Liver (tissue), 3 donors: ENCODE measurements at regions not wholly inside any gene's neighbourhood (a gene's known extent, or its start where the extent isn't known, plus 50 kb on each side); places are given as distances from the start of the nearest gene placed in this dataset.

Experiments used
- CTCF ChIP-seq: fragments of 150-350 bp; IDR thresholded peaks from 2 replicates; pipeline ENCODE4 v1.5.1; 2017; ENCODE audit warnings: improper control_type of control experiment, low read depth, low read length; ENCODE audit not compliant: missing input control
- RAD21 ChIP-seq, 2 donors: IDR thresholded peaks; 2 replicates each; pipeline ENCODE4 v1.6.1; 2016; ENCODE audit warnings: antibody characterized with exemption in 2 of 2, mild to moderate bottlenecking in 2 of 2
- donor health status: healthy.
- donor health status: healthy.

- TF ChIP-seq RAD21 (IDR thresholded peaks at IDR 0.05) = no peak
- TF ChIP-seq CTCF = no peak
Measured at GRCh38 chr1:191970116-191970515, 188.1 kb upstream of the RGS18 start.
